ENCODE measurements at regions not wholly inside any gene's neighbourhood (a gene's known extent, or its start where the extent isn't known, plus 50 kb on each side); places are given as distances from the start of the nearest gene placed in this dataset.
A peak's percentile ranks its signal among the peaks of the same experiment; 100 is the strongest.

- DNase-seq (ENCODE audit: low spot score) = no peak
- TF ChIP-seq, protein P1, sequence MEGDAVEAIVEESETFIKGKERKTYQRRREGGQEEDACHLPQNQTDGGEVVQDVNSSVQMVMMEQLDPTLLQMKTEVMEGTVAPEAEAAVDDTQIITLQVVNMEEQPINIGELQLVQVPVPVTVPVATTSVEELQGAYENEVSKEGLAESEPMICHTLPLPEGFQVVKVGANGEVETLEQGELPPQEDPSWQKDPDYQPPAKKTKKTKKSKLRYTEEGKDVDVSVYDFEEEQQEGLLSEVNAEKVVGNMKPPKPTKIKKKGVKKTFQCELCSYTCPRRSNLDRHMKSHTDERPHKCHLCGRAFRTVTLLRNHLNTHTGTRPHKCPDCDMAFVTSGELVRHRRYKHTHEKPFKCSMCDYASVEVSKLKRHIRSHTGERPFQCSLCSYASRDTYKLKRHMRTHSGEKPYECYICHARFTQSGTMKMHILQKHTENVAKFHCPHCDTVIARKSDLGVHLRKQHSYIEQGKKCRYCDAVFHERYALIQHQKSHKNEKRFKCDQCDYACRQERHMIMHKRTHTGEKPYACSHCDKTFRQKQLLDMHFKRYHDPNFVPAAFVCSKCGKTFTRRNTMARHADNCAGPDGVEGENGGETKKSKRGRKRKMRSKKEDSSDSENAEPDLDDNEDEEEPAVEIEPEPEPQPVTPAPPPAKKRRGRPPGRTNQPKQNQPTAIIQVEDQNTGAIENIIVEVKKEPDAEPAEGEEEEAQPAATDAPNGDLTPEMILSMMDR (IDR thresholded peaks at IDR 0.05) = no peak
- Histone ChIP-seq H3K27me3 (no peaks in the 10 kb centered on the region), H3K9me3 (no peaks in the 10 kb centered on the region), H3K36me3 (no peaks in the 10 kb centered on the region), H3K27ac (no peak overlapping the region), H3K4me1 (no peaks in the 10 kb centered on the region), H3K4me3 (no peak overlapping the region)
Measured at GRCh38 chr6:144928847-144929246, 643.7 kb downstream of the UTRN start.

DNA sequence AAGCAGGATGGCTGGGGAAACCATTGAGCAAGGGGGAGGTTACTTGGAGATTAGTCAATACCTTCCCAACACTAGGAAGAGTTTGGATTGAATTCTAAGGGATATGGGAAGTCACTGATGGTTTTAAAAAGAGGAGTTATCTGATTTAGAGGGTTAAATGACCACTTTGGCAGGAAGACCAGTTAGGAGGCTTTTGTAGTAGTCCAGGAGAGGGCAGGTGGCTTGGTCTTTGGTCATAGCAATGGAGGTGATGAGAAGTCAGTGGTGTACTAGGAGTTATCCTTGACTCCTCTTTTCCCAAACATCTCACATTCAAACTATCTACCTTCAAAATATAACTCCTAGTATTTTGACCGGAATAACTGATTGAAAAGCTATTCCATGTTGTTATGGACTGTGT, 644.1 kb downstream of the UTRN start:
- no peak overlapping the region for H3K4me3 ChIP-seq
- H3K9me3 ChIP-seq = peaks cover 0 to 4% of the 10 kb centered on the region in 2 donors
- H3K27me3 ChIP-seq = no peaks in the 10 kb centered on the region
- no peak overlapping the region for H3K27ac ChIP-seq
- H3K4me1 ChIP-seq = no peaks in the 10 kb centered on the region
- TF ChIP-seq, protein P1 (IDR thresholded peaks at IDR 0.05) = no peak
- no peak for DNase-seq (ENCODE audit: low spot score)
- no peaks in the 10 kb centered on the region for H3K36me3 ChIP-seq

DNA sequence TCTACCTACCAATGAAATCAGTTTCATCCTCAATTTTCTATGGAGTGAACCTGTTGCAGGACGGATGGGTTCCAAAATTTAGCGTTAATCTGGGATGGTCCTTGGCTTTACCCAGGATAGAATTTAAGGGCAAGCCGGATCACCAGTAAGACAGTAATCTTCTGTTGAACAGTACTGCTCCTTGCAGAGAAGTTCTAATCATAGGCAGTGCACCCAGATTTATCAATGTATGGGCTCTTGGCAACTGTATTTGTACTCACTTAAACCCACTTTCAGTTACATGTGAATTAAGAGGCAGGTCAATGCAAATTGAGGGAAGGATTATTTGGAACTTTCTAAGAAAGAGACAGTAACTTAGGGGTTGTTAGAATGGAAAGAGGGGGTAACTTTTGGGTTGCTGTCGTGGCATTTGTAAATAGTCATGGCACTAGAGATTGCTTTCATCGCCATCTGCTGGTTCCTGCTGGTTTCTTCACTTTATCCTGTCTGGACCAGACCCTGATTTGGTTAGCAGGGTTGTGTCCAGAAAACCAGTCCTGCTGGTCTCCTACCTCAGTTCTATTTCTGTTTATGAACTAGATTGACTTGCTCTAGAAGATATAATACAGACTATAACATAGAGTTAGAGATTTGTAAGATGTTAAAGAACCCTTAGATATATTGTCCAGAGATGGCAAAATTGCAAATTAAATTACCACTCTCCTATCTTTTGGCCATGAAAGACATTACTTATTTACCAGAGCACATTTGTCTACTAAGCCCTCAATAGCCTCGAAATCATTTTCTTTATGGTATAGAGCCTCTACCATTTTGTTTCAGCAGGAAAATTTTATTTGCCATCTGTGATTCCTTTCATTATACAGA, 646.3 kb downstream of the UTRN start:
- H3K27ac ChIP-seq = no peak overlapping the region
- TF ChIP-seq, protein P1 (IDR thresholded peaks at IDR 0.05) = peak; percentile 28 to 64
- no peaks in the 10 kb centered on the region for H3K27me3 ChIP-seq
- no peak for DNase-seq (ENCODE audit: low spot score)
- peaks cover 0 to 10% of the 10 kb centered on the region in 2 donors for H3K9me3 ChIP-seq
- H3K4me1 ChIP-seq = no peaks in the 10 kb centered on the region
- no peak overlapping the region for H3K4me3 ChIP-seq
- H3K36me3 ChIP-seq = no peaks in the 10 kb centered on the region

DNA sequence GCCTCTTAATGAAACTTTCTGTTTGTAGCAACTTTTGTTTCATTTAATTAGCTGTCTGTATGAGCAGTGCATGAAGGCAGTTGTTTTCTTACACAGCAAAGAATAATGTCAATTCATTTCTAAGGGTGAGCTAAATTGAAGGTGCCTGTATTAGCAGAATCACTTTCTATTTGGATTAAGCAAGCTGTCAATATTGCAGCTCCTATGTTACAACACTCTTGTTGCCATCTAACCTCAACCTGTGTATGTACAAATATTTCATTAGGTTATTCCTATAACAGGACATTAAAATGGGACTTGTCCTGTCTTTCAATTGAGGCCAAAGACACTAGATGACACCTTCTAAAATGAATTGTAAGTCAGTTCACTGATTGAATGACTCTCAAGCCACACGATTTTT, 647.5 kb downstream of the UTRN start:
- TF ChIP-seq, protein P1 (IDR thresholded peaks at IDR 0.05) = no peak
- no peak overlapping the region for H3K27ac ChIP-seq
- H3K36me3 ChIP-seq = no peaks in the 10 kb centered on the region
- H3K9me3 ChIP-seq = peaks cover 0 to 10% of the 10 kb centered on the region in 2 donors
- H3K27me3 ChIP-seq = no peaks in the 10 kb centered on the region
- DNase-seq (ENCODE audit: low spot score) = no peak
- H3K4me1 ChIP-seq = no peaks in the 10 kb centered on the region
- H3K4me3 ChIP-seq = no peak overlapping the region

- no peaks in the 10 kb centered on the region for H3K27me3 ChIP-seq
- H3K27ac ChIP-seq = no peak overlapping the region
- no peak for DNase-seq (ENCODE audit: low spot score)
- H3K4me3 ChIP-seq = no peak overlapping the region
- peaks cover 0 to 10% of the 10 kb centered on the region in 2 donors for H3K9me3 ChIP-seq
- H3K4me1 ChIP-seq = no peaks in the 10 kb centered on the region
- no peaks in the 10 kb centered on the region for H3K36me3 ChIP-seq
- TF ChIP-seq, protein P1 (IDR thresholded peaks at IDR 0.05) = no peak
Measured at GRCh38 chr6:144935181-144935580, 650.0 kb downstream of the UTRN start.
